ENCODE measurements at regions not wholly inside any gene's neighbourhood (a gene's known extent, or its start where the extent isn't known, plus 50 kb on each side); places are given as distances from the start of the nearest gene placed in this dataset.

DNA sequence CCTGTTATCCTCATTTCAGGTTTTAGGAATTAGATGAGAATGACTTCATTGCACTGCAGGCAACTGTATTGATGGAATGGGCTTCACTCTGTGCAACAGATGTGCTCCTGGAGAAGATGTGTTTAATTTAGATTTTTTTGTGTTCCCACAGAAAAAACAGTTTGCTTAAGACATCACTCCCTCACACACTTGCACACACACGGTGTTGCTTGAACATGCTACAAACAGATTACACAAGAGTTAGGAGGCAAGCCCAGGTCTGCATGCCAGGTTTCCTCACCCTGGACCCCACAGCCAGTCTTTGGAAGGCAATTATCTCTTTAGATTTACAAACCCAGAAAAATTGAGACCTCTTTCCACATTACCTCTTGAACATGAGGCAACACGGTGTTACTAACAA is 93.7 kb upstream of the KLHL29 start:
- DNase-seq, result peak; percentile 29

DNA sequence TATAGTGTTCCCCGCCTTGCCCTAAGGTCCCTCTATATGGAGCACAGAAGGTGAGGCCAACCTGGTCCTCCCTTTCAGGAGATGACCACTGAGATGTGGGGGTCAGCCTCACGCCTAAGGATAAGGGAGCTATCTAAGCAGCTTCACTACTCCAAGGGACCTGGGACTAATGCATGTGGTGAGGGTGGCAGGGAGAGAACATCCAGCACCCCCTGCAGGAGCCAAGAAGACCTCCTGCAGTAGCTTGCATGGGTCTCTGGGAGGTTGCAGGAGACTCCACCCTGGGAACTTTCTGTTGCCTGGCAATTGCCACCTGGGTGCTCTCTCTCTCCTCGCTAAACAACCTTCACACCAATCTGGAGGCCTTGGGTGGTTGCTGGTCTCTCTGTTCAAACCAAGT is 93.0 kb upstream of the KLHL29 start:
- no peak for DNase-seq

DNA sequence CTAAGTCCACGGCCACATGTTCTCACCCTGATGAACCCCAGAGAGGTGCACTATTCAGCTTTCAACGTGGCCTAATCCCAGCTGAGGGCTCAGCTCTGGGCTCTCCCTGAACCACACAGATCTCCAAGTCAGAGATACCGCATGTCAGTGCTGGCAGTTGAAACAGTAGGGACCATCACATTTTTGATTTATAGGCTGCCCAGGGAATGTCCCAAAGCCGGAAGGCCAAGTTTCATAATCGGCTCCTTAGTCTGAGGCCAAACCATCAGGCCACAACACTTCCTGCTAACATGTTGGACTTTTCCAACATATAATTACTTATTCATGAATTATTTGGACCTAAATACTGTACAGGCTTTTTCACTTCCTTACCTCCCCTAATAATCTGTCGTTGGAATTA is 91.9 kb upstream of the KLHL29 start:
- DNase-seq, result peak; percentile 30

DNA sequence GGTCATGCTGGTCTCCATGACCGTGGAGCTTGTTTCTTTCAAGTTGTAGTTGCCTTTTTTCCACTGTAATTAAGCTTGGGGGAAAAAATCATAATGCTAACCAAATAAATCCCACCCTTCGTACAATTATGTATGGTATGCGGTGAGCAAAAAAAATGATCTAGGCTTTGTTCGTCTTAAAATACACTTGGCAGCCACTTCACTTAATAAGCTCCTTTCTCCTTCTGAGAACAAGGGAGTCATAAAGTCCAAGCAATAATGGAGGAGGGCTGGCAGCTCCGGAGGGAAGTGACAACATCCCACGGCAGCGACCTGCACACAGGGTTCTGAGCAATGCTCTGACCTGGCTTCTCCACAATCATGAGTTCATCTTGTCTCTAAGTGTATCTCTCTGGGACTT is 91.2 kb upstream of the KLHL29 start:
- DNase-seq, result peak; percentile 17

DNA sequence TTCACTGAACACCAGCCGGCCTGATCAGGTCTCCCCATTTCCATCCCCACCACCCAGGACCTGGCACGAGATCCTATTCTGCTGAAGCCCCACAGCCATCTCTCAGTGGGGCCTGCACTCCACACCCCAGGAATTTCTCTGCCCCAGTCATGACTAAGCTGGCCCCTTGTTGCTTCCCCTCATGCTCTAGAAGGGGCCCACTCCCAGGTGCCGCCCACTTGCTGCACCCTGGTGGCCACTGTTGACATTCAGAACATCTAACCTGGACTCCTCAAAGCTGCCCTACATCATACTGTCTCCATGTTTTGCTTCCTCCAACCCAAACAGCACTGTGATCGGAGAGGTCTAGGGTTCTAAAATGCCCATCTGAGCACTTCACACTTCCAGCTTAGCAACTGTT is 90.7 kb upstream of the KLHL29 start:
- no peak for DNase-seq

DNA sequence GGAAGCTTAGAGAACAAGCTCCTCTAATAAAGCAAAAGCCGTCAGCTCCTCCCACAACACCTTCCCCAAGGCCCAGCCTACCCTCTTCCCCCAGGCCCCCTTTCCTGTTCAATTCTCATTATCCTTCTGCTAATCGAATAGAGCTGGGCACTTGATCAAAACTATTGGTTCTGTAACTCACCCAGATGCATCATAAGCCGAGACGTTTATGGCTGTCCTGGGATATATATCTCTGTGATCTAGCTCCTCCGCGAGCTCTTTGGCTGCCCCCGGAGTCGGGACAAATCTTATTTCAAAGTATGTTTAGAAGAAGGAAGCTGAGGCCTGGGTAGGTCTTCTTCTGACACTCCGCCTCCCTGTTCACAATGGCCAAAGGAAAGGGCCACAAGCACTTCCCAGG is 88.3 kb upstream of the KLHL29 start:
- no peak for DNase-seq

DNA sequence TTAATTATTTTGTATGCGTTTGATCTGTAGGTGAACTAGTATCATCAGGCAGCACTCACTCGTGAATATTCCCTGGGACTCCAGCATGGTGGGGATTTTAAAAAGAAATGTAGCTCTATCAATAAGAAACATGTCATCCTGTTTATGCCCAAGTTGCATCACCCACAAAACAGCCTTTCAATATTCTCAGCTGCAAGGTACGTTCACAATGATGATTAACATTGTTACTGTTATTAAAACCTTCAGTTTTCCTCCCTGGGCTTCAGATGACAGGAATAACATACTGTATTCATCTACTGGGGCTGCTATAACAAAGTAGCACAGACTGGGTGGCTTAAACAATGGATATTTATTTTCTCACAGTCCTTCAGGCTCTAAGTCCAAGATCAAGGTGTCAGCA is 87.9 kb upstream of the KLHL29 start:
- no peak for DNase-seq

DNA sequence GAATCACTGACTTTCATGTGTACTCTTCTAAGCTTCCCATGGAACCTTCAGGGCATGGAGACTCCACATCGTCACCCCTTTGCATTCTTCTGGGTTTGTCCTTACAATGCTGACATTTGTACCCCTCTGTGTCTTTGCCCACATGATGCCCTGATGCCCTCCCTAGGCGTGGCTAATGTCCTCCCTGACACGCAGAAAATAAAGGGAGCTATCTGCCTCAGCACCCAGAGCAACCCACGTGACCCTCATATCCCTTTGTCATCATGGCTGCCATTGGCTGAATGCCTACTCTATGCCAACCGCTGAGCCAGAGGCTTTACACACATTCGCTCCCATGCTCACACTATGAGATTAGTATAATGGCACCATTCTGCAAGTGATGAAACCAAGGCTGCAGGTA is 86.4 kb upstream of the KLHL29 start:
- DNase-seq, result no peak

DNA sequence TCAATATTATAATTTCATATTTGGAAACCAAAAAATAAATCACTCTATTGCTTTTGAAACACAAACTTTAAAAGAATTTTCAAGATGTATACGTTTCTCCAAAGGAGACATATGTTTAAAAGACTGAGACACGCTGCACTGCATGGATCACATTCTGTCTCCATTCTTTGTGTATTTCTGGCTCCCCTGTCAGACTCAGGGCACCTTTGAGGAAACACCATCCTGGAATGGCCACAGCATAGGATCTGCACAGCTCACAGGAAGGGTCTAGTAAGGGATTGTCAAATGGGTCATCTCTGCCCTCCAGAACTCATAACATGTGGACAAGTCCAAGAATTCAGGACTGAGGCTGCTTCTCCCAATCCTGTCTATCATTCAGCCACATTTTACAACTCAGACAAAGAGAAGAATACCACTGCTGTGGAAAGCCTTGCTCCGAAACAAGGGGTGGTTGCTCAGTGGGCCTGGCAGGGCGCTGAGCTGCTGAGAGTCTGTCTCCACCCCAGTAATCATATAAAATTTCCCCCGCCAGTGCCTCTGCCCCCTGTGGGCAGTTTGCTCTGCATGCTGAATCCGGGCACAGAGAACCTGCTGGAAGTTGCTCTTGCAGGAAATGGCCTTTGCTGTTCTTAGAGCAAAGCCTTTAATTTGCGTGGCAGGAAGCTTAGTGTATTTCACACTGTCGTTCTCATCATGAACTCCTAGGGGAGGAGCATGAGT is 85.3 kb upstream of the KLHL29 start:
- no peak for DNase-seq

DNA sequence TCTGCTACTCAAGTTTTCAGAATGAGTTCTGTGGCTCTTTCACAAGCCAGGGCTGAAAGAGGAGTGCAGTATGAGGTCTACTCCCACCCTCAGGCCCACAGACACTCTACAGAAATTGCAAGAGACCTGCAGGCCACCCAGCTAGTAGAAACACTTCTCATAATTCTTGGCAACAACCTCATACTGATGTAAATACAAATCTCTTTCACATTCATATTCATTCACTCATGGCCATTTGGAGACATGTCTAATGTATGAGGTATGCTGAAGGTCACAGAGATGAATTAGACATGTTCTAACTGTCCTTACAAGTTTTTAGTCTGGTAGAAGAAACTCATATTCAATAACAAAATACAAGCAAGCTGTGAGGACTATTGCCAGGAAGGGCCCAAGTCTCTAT is 83.8 kb upstream of the KLHL29 start:
- peak; percentile 44 for DNase-seq

DNA sequence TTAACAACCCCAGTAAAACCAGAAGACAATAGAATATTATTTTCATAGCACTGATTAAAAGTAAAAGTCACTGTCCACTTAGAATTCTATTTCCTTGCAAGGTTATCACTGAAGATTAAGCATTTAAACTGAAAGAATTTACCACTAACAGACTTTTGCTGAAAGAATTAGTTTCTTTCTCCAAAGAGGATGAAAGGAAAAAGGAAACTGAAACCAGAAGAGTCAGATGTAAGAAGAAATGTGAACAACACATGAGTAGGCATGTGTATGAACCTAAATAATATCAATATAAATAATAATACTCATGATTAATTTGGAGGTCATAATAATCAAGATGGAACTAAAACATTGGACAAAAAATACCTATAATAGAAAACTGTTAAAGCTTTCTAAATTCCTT is 82.4 kb upstream of the KLHL29 start:
- no peak for DNase-seq

DNA sequence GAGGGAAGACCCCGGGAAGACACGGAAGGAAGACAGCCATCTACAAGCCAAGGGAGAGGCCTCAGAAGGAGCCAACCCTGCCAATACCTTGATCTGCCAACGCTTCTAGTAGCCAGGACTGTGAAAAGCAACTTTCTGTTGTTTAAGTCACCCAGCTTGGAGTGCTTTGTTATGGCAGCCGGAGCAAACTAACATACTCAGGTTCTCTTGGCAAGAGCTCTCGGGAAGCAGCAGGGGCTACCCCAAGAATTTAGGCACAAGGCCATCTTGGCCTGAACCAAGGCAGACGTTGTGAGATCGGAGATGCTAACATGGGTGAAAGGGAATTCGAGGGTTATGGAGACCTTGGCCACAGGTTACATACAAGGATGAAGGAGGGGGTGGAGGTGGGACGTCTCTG is 78.6 kb upstream of the KLHL29 start:
- DNase-seq, result no peak

DNA sequence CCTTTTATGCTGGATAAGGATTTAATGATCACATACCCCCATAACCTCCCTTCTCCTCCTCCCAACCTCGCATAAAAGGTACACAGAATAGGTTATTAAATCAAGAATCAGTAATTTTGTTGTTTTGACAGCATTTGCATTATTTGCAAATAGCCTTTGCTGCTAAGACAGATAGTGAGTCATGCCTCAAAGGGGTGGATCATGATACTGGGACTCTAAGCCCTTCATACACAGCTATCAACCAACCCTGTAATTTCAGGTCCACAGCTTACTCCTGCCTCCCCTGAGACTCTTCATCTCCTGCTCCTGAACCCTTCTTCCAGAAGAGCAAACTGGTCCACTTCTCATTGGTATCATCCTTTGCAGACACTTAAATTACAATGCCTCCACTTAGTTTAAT is 73.8 kb upstream of the KLHL29 start:
- DNase-seq, result no peak

DNA sequence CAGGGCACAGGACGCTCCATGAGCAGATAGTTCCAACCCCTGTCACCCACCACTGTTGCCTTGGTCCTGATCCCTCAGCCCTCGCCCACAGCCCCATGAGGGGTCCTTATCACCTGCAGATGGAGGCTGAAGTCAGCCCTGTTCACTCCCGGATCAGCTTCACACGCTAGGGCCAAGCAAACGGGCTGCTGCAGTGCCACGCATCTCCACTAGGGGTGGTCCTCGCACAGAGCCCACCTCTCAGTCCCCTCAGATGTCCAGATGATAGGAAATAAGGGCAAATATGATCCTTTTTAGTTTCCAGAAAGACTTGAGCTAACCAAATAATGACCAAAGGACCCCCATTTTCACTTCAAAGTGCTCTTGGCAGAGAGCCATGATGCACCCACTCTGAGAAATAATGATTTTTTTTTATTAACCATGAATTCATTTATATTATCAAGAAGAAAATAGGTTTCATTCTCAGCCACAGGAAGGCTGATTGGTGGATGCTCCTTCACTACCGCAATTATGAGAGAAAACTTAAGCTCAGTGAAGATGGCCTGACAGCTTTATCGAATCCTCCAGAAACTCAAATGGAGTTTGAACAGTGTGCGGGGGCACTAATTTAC is 71.9 kb upstream of the KLHL29 start:
- peak; percentile 15 for DNase-seq

DNA sequence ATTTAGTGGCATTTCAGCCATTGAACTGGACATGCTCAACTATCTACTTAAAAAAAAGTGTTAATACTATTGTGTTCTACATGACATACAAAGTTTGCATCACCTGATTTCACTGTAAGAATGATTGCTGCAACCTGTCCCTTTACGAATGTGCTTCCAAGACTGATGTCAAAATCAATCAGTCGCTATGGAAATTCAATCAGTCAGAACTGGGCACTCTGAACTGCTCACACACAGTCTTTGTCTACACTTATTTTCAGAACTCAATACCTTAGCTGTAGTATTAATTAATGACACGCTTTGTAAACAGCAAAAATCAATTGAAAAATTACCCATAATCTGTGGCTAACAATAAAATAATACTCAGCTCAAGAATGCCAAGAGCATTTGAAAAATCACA is 70.3 kb upstream of the KLHL29 start:
- no peak for DNase-seq

DNA sequence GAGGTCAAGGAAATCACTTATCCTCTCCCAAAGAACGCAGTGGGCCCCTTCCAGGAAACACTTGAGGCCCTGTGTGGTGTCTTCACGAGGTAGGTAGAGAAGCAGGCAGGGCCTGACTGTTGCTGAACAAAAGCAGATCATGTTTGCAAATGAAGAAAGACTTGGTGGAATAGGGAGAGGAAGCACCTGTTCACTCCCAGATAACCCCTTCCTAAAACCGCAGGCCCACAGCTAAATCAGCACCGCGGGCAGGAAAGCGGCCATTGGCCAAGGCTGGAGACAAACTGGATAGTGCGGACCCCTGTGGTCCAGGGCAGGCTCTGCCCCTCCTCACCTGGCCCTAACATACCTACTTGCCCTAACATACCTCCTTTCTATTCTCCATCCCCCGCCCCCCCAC is 64.9 kb upstream of the KLHL29 start:
- no peak for DNase-seq

DNA sequence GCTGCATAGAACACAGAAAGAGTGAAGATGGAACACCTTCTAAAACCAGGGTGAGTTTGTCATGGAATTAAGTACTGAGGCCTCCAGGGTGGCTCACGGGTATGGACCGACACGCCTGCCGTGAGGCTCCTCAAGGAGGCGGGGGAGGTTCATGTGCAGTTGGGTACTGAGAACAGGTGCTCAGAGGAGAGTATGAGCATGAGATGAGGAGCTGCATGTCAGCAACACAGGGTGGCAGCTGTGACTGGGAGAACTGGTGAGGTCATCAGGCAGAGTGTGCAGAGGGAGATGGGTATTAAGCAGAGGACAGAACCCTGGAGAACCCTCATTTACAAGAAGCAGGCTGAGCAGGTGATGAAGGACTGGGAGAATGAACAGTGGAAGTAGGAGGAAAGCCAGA is 63.2 kb upstream of the KLHL29 start:
- no peak for DNase-seq

DNA sequence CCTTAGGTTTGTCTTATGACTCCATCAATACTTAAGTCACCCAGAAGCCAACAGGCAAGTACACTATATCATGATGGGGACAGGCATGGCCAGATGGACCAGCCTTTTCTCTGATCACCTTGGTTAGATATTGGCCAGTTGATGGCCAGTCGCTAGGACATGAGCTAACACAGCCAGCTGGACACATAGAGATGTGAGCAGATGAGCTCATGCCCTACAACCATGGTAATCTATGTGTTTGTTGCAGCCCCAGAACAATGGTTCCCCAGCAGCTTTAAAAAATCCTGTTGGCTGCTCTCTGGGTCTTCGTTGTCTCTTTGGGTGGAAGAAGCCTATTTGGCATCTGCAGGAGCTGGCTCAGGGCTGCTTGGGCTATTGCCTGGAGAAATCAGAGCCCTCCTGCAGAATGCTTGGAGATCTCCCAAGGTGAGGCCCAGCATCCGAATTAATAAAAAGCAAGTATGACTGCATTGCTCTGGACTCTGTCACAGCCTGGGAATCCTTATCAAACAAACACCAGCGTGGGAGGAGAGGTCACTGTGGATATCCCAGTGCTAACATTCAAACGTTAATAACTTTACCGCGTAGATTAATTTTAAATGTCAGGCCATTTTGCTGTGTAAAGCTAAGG is 62.3 kb upstream of the KLHL29 start:
- no peak for DNase-seq

DNA sequence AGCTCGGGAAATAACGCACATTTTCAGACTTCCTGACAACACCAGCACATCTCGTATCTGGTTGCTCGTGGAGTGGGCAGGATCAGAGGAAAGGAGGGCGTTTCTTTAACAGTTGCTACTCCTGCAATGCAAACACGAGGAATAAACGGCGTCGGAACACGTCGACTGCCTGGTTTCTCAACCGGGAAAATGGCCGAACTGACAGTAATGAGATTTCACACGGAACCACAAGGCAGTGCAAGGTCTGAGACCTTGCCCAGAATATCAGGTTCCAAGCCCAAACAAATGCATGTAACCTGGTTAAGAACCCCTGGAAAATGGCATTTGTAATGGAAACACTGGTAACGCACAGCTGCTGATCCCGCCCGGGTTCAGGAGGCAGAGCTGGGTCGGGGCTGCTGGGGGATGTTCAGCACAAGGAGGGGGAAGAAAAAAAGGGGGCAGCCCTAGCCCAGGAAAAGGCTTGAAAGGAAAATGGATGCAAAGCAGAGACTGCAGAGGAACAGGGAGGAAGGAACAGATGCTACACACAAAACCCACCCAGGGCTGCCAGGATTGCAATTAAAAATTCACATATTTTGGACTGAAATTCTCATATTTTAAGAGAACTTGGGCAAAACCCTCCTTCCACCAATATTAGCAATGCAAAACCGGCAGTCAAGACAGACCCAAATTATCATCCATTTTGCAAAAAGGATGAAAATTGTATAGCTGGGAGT is 61.6 kb upstream of the KLHL29 start:
- DNase-seq, result no peak

DNA sequence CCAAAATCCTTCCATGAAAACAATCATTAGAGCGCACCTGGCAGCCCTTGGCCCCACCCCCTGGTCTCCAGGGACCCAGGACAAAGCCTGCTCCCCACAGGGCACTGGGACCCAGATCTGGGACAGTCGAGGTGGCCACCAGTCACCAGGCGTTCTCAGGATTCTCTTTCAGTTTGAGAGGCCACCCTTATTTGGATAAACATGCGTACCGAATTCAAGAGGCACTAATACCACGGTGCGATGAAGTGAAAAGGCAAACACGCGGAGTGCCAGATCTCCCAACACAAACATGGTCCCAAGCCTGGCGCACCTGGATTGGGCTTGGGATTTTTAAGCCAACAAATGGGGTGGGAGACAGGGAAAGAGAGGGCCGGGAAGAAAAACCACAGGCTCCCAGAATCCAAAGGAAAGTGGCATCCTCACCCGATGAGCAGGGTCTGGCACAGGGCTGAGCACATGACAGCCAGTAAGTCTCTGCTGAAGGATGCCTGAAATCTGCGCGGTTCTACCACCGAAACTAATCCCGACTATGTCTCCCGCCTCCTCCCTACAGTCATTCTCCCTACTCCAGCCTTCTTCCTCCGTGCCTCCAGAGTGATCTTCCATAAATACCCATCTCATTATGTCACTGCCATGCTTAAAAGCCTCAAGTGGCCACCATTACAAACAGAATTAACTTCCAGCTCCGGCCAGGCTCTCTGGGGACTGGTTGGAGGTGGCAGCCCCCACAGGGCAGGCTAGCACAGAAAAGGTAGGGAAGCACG is 60.9 kb upstream of the KLHL29 start:
- DNase-seq, result no peak

DNA sequence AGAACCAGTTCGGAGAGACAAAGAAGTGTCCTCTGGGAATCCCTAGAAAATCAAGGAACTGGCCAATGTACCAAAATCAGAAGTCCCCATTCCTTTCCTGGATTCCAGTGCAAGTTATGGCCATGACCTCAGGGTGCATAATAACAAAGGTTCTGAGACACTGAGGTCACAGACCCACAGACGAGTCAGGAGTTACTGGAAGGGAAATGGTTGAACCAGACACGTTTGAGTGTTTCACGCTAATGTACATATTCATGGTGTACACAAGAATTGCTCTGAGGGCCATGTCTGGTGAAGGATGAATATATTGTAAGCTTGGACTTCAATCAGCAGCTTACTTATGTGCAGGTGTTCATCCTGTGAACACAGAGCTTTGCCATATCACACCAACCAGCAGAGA is 58.6 kb upstream of the KLHL29 start:
- DNase-seq, result no peak

DNA sequence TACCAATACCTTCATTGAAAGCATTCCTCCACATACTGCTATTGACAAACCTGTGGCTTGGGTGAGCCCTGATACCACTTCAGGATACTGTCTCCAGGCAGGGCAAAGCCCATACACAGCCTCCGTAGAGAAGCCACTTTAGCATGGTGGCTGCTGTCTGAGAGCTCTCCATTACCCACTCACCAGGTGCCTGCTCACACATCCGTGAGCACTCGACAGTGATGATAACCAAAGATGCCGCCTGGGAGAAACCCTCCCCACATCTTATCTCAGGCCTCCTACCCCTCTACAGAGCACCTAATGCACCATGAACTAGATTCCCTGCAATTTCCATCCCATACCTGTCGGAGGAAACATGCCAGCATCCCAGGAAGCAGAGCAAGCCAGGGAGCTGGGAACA is 57.6 kb upstream of the KLHL29 start:
- no peak for DNase-seq

DNA sequence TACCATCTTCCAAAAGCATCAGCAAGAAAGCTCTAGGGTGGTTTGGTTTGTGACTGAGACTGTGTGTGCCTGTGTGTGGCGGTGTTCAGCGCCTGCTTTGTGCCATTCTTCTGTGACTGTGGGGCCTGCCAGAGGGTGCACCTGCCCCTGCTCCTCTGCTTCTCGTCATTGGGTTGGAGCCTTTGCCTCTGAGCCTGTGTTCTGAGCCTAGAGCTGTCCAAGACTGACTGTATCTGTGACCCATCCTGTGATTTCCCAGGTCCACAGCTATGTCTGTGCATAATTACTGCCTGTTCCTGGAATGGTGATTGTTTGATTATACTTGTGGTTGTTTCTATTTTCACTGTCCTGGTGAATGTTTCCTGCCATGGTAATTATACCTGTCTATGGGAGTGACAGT is 57.1 kb upstream of the KLHL29 start:
- DNase-seq, result no peak

All from fibroblast of skin of right quadriceps (primary cell).